PFSK-1 (cell line): ENCODE measurements at regions not wholly inside any gene's neighbourhood (a gene's known extent, or its start where the extent isn't known, plus 50 kb on each side); places are given as distances from the start of the nearest gene placed in this dataset.

ENCODE experiments used
- FOXP2 ChIP-seq: optimal IDR thresholded peaks from 2 replicates; pipeline ENCODE3; 2011; ENCODE audit warnings: borderline replicate concordance, control low read depth, inconsistent platforms; ENCODE audit not compliant: insufficient read depth; ENCODE audit errors: extremely low read length, extremely low read depth
- POLR2AphosphoS5 ChIP-seq: IDR thresholded peaks from 2 replicates; pipeline ENCODE4 v1.6.1; 2012; ENCODE audit warnings: low read depth, mild to moderate bottlenecking, control low read depth, low read length, moderate library complexity
- SIN3A ChIP-seq: IDR thresholded peaks from 2 replicates; pipeline ENCODE4 v1.6.1; 2012; ENCODE audit warnings: mild to moderate bottlenecking, low read length, moderate library complexity, borderline replicate concordance; ENCODE audit not compliant: insufficient read depth
- TAF1 ChIP-seq: IDR thresholded peaks from 2 replicates; pipeline ENCODE4 v1.6.1; 2012; ENCODE audit warnings: low read length, control low read depth, borderline replicate concordance; ENCODE audit not compliant: insufficient read depth
- TF ChIP-seq, protein P1 (sequence below), 2 experiments: IDR thresholded peaks; 2 replicates each; pipeline versions ENCODE4 v1.6.1 to v1.8.0; 2011 to 2012; ENCODE audit warnings: low read depth in 2 of 2, low read length in 2 of 2, control low read depth in 1 of 2, inconsistent platforms in 1 of 2, mild to moderate bottlenecking in 1 of 2, moderate library complexity in 1 of 2; ENCODE audit not compliant: insufficient read depth in 1 of 2

DNA sequence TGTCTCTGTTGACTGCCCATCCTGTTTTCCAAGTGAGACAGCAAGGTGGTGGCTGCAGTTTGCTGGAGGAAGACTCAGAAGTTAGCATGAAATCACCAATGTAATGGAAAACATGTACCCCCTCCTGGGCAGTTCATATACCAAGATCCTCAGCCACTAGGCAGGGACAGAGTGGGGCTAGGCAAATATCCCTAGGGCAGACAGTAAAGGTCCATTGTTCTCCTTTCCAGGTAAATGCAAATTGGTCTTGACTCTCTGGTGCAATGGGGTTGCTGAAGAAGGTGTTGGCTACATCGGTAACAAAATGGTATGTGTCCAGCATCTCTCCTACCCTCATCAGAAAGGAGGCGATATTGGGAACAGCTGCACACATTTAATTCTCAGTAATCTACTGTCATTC is 233.6 kb upstream of the SOX4 start:
- TF ChIP-seq, protein P1, sequence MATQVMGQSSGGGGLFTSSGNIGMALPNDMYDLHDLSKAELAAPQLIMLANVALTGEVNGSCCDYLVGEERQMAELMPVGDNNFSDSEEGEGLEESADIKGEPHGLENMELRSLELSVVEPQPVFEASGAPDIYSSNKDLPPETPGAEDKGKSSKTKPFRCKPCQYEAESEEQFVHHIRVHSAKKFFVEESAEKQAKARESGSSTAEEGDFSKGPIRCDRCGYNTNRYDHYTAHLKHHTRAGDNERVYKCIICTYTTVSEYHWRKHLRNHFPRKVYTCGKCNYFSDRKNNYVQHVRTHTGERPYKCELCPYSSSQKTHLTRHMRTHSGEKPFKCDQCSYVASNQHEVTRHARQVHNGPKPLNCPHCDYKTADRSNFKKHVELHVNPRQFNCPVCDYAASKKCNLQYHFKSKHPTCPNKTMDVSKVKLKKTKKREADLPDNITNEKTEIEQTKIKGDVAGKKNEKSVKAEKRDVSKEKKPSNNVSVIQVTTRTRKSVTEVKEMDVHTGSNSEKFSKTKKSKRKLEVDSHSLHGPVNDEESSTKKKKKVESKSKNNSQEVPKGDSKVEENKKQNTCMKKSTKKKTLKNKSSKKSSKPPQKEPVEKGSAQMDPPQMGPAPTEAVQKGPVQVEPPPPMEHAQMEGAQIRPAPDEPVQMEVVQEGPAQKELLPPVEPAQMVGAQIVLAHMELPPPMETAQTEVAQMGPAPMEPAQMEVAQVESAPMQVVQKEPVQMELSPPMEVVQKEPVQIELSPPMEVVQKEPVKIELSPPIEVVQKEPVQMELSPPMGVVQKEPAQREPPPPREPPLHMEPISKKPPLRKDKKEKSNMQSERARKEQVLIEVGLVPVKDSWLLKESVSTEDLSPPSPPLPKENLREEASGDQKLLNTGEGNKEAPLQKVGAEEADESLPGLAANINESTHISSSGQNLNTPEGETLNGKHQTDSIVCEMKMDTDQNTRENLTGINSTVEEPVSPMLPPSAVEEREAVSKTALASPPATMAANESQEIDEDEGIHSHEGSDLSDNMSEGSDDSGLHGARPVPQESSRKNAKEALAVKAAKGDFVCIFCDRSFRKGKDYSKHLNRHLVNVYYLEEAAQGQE (IDR thresholded peaks at IDR 0.05; ENCODE audit: insufficient read depth in 1 of 2, low read depth in 2 of 2, low read length in 2 of 2), result no peak
- TF ChIP-seq SIN3A (no peak), TAF1 (no peak), POLR2AphosphoS5 (no peak), FOXP2 (no peak)

DNA sequence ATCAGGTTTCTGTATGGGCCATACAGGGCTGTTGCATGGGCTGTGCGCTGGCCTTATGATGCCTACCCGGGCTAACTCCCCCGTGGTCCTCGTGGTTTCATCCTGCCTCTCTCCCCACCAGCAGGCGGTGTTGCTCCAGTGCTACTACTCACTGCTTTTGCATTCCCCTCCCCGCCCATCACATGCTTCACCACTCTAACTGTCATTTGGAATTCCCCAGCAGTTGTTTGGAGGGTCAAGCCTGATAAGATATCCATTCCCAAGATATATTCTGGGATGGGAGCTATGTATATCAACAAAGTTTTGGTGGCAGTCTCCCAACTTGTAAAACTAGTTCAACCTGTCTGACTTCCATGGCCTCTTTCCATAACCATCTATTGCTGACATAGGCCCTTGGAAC is 233.2 kb upstream of the SOX4 start:
- TF ChIP-seq, protein P1 (IDR thresholded peaks at IDR 0.05; ENCODE audit: insufficient read depth in 1 of 2, low read depth in 2 of 2, low read length in 2 of 2), result no peak
- TF ChIP-seq FOXP2 (no peak), SIN3A (no peak), TAF1 (no peak), POLR2AphosphoS5 (no peak)

DNA sequence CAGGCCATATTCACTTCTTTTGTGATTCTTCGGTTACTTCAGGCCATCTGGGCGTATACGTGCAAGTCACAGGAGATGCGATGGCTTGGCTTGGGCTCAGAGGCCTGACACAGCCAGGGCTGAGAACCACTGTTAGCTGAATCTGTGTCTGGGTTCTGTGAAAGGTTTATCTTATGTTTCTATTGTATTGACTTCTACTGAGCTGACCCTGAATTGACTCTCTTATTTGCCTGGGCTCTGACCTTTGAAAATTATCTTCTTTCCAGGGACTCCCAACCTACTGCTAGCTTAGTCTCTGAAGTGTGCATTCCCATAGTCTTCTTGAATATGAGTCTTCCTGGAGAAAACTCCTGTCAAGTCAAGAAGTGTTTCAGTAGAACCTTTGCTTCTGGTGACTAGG is 226.4 kb upstream of the SOX4 start:
- TF ChIP-seq TAF1, result no peak
- no peak for TF ChIP-seq POLR2AphosphoS5
- TF ChIP-seq, protein P1 (IDR thresholded peaks at IDR 0.05; ENCODE audit: insufficient read depth in 1 of 2, low read depth in 2 of 2, low read length in 2 of 2), result no peak
- no peak for TF ChIP-seq FOXP2
- TF ChIP-seq SIN3A, result no peak

DNA sequence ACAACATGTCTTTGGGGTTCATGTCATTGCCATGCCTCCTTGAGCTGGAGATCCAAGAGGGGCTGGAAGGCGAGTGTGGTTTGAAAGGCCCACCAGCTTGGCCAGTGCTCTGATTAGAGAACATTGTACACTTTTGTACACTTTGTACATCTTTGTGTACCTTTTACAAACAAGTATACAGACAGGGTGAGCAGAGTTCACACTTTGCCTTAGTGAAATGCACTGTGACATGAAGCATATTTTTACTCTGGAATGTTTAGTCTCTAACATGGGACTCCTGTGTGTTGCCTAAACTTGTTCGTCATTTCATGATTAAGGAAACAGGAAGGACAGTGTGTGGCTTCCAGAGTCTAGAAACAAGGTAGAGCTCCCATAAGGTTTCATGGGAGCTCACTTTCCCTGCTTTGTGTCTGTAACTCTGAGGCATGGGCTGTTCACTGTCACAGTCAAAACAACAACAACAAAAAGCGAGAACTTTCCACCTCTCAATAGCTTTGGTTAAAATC is 225.8 kb upstream of the SOX4 start:
- TF ChIP-seq POLR2AphosphoS5 (no peak), FOXP2 (no peak), TAF1 (no peak), SIN3A (no peak)
- TF ChIP-seq, protein P1 (IDR thresholded peaks at IDR 0.05; ENCODE audit: insufficient read depth in 1 of 2, low read depth in 2 of 2, low read length in 2 of 2), result no peak

DNA sequence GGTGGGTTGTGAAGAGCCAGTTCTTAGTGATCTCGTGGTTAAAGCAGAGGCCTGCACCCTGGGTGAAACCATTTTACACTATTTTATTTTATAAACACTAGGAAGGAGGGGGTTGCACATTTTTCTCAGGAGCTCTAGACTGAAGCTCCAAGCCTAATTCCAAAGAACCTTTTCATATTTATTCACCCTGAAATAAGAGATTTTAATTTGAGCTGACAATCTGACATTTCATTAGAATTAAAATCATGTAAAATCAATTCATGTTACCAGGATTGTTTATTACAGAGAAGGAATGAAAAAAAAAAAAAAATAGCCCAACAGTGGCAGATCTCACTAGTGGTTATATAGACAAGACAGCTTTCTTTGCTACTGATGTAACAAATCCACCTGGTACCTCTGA is 222.5 kb upstream of the SOX4 start:
- TF ChIP-seq, protein P1 (IDR thresholded peaks at IDR 0.05; ENCODE audit: insufficient read depth in 1 of 2, low read depth in 2 of 2, low read length in 2 of 2), result no peak
- TF ChIP-seq POLR2AphosphoS5 (no peak), FOXP2 (no peak), SIN3A (no peak), TAF1 (no peak)
